Spleen (tissue), 11 donors: ENCODE measurements at regions not wholly inside any gene's neighbourhood (a gene's known extent, or its start where the extent isn't known, plus 50 kb on each side); places are given as distances from the start of the nearest gene placed in this dataset.

ENCODE experiments used
- DNase-seq: peaks from one replicate; pipeline ENCODE4 v3.0.0-alpha.2; 2020
- H3K27ac ChIP-seq, 8 donors: fragments of 200-600 bp; sonication (generic) in 7 of 8; 1 replicate in 4 of 8; 2 replicates in 4 of 8; pipeline versions ENCODE4 v1.5.0 to v1.8.0; 2016 to 2021; ENCODE audit warnings: inconsistent platforms in 4 of 8, mild to moderate bottlenecking in 4 of 8, moderate library complexity in 1 of 8
- H3K27me3 ChIP-seq, 7 donors: fragments of 200-600 bp; sonication (generic) in 6 of 7; replicated peaks in 1 of 7; 1 replicate in 4 of 7; 2 replicates in 3 of 7; pipeline versions ENCODE4 v1.5.0 to v1.8.0; 2016 to 2021; ENCODE audit warnings: inconsistent platforms in 3 of 7, mild to moderate bottlenecking in 1 of 7
- H3K36me3 ChIP-seq, 6 donors: fragments of 200-600 bp; sonication (generic) in 5 of 6; 1 replicate in 4 of 6; 2 replicates in 2 of 6; pipeline versions ENCODE4 v1.5.0 to v1.8.0; 2016 to 2021; ENCODE audit warnings: inconsistent platforms in 2 of 6
- H3K4me1 ChIP-seq, 6 donors: fragments of 200-600 bp; sonication (generic) in 5 of 6; 1 replicate in 3 of 6; 2 replicates in 3 of 6; pipeline versions ENCODE4 v1.5.0 to v1.8.0; 2016 to 2021; ENCODE audit warnings: inconsistent platforms in 3 of 6
- H3K4me3 ChIP-seq, 8 donors: fragments of 200-600 bp; sonication (generic) in 7 of 8; 1 replicate in 4 of 8; 2 replicates in 4 of 8; pipeline versions ENCODE4 v1.5.0 to v1.8.0; 2016 to 2021; ENCODE audit warnings: inconsistent platforms in 4 of 8, mild to moderate bottlenecking in 4 of 8, moderate library complexity in 2 of 8
- H3K9me3 ChIP-seq, 8 donors: fragments of 200-600 bp; sonication (generic) in 7 of 8; 1 replicate in 4 of 8; 2 replicates in 4 of 8; pipeline versions ENCODE4 v1.5.0 to v1.8.0; 2016 to 2021; ENCODE audit warnings: inconsistent platforms in 4 of 8
- CTCF ChIP-seq, 11 experiments: fragments of 200-600 bp in 7 of 11; fragments of 450-650 bp in 4 of 11; sonication (generic) in 4 of 11; IDR thresholded peaks in 8 of 11; conservative IDR thresholded peaks in 3 of 11; 1 replicate in 7 of 11; 2 replicates in 4 of 11; pipeline versions ENCODE4 v1.4.0 to v1.8.0; 2016 to 2021; ENCODE audit warnings: antibody characterized with exemption in 11 of 11, inconsistent platforms in 4 of 11, mild to moderate bottlenecking in 1 of 11
- POLR2A ChIP-seq, 3 donors: fragments of 450-650 bp; IDR thresholded peaks; one replicate each; pipeline ENCODE4 v1.5.1; 2017; ENCODE audit warnings: antibody characterized with exemption in 3 of 3, mild to moderate bottlenecking in 1 of 3
- POLR2AphosphoS5 ChIP-seq, 3 donors: sonication (generic); formaldehyde crosslinking; IDR thresholded peaks; one replicate each; pipeline ENCODE4 v1.5.1; 2017; ENCODE audit warnings: antibody characterized with exemption in 3 of 3
- WGBS, 5 donors: extraction: QIAGEN DNeasy Blood & Tissue Kit in 3 of 5; methylation state at CpG; one replicate each; pipeline versions ENCODE4 v1.1.5 to v1.1.7; 2013 to 2018; 5-methylcytosine and 5-hydroxymethylcytosine counted together
- intact Hi-C: fragments of 100-400 bp; cut with DNase I; formaldehyde crosslinking; loops from one replicate; pipeline ENCODE4 v1.15.0; 2023; ENCODE audit warnings: low total_unique reads
- donor health status: healthy with polysubstance abuse.
- donor health status: DM: no; HTN: no; CAD: no; lungs with moderate emphysema.
- donor health status: DM: no; HTN: no; CAD: no.
- donor health status: Bipolar disorder and iron deficiency.
- donor health status: healthy.
- donor health status: DM: no; HTN: no; CAD: no.
- donor health status: DM: yes; HTN: yes; CAD: no.

GRCh38 chr10:8638088-8638672 is 583.7 kb downstream of the GATA3 start:
- H3K36me3 ChIP-seq: no peaks in the 10 kb centered on the region
- H3K4me3 ChIP-seq: no peak overlapping the region
- H3K9me3 ChIP-seq: peaks cover 0 to 7% (median 2%) of the 10 kb centered on the region in 8 donors
- no peak overlapping the region for H3K27ac ChIP-seq
- intact Hi-C loops: no loop called here
- DNase-seq: no peak
- no peaks in the 10 kb centered on the region for H3K4me1 ChIP-seq
- 84 to 92% (median 90%) methylated on average over 4 of the region's 4 CpGs for WGBS, 5 donors
- no peaks in the 10 kb centered on the region for H3K27me3 ChIP-seq
- TF ChIP-seq POLR2AphosphoS5 (IDR thresholded peaks at IDR 0.05) (no peak), CTCF (IDR thresholded peaks at IDR 0.05 in 8 of 11, conservative IDR thresholded peaks at IDR 0.05 in 3 of 11) (no peak), POLR2A (IDR thresholded peaks at IDR 0.05) (no peak)

- Histone ChIP-seq H3K27ac (no peak overlapping the region), H3K27me3 (no peaks in the 10 kb centered on the region), H3K4me3 (no peak overlapping the region), H3K4me1 (no peaks in the 10 kb centered on the region), H3K9me3 (peaks cover 0 to 7% (median 2%) of the 10 kb centered on the region in 8 donors), H3K36me3 (no peaks in the 10 kb centered on the region)
- intact Hi-C loops: no loop called here
- WGBS, 5 donors: 64 to 83% (median 81%) methylated on average over 6 of the region's 6 CpGs
- DNase-seq: no peak
- no peak for TF ChIP-seq POLR2AphosphoS5 (IDR thresholded peaks at IDR 0.05)
Observed at GRCh38 chr10:8639486-8640185, 585.1 kb downstream of the GATA3 start.

- Histone ChIP-seq H3K4me1 (no peaks in the 10 kb centered on the region), H3K27me3 (no peaks in the 10 kb centered on the region), H3K4me3 (no peak overlapping the region), H3K9me3 (peaks cover 0 to 7% (median 2%) of the 10 kb centered on the region in 8 donors), H3K36me3 (no peaks in the 10 kb centered on the region), H3K27ac (no peak overlapping the region)
- intact Hi-C loops: no loop called here
- DNase-seq: no peak
- TF ChIP-seq POLR2A (IDR thresholded peaks at IDR 0.05) (no peak), POLR2AphosphoS5 (IDR thresholded peaks at IDR 0.05) (no peak), CTCF (IDR thresholded peaks at IDR 0.05 in 8 of 11, conservative IDR thresholded peaks at IDR 0.05 in 3 of 11) (no peak)
- 79 to 89% (median 87%) methylated on average over 3 of the region's 3 CpGs for WGBS, 5 donors
Observed at GRCh38 chr10:8640301-8640700, 585.8 kb downstream of the GATA3 start.

GRCh38 chr10:8640878-8641277 is 586.4 kb downstream of the GATA3 start:
- intact Hi-C loops: no loop called here
- Histone ChIP-seq H3K27ac (no peak overlapping the region), H3K27me3 (no peaks in the 10 kb centered on the region), H3K9me3 (peaks cover 0 to 7% (median 2%) of the 10 kb centered on the region in 8 donors), H3K4me1 (no peaks in the 10 kb centered on the region), H3K36me3 (no peaks in the 10 kb centered on the region), H3K4me3 (no peak overlapping the region)
- TF ChIP-seq POLR2AphosphoS5 (IDR thresholded peaks at IDR 0.05) (no peak), CTCF (IDR thresholded peaks at IDR 0.05 in 8 of 11, conservative IDR thresholded peaks at IDR 0.05 in 3 of 11) (no peak)
- no peak for DNase-seq
